Neutrophil (primary cell): ENCODE measurements at regions not wholly inside any gene's neighbourhood (a gene's known extent, or its start where the extent isn't known, plus 50 kb on each side); places are given as distances from the start of the nearest gene placed in this dataset.

Experiments
- H3K27ac ChIP-seq: fragments of 200-600 bp; sonication (generic); 2 replicates; pipeline ENCODE4 v1.5.1; 2016; ENCODE audit warnings: mild to moderate bottlenecking, moderate library complexity
- H3K27me3 ChIP-seq: fragments of 200-600 bp; sonication (generic); 2 replicates; pipeline ENCODE4 v1.6.0; 2016; ENCODE audit warnings: mild to moderate bottlenecking
- H3K36me3 ChIP-seq: fragments of 200-600 bp; sonication (generic); 2 replicates; pipeline ENCODE4 v1.5.1; 2017
- H3K4me1 ChIP-seq, 2 experiments: fragments of 200-600 bp in 1 of 2; sonication (generic) in 1 of 2; 1 replicate in 1 of 2; 2 replicates in 1 of 2; pipeline versions ENCODE4 v1.5.1 to v1.6.1; 2013 to 2016; ENCODE audit warnings: low read depth in 1 of 2, low read length in 1 of 2, mild to moderate bottlenecking in 1 of 2, moderate library complexity in 1 of 2; ENCODE audit not compliant: control insufficient read depth in 1 of 2, insufficient read depth in 1 of 2
- H3K4me3 ChIP-seq, 2 experiments: fragments of 200-600 bp in 1 of 2; sonication (generic) in 1 of 2; 1 replicate in 1 of 2; 2 replicates in 1 of 2; pipeline ENCODE4 v1.5.1; 2013 to 2016; ENCODE audit warnings: low read depth in 1 of 2, low read length in 1 of 2, mild to moderate bottlenecking in 1 of 2, moderate library complexity in 1 of 2
- H3K9me3 ChIP-seq: fragments of 200-600 bp; sonication (generic); 2 replicates; pipeline ENCODE4 v1.5.1; 2016
- CTCF ChIP-seq: fragments of 200-600 bp; sonication (generic); IDR thresholded peaks from 2 replicates; pipeline ENCODE4 v1.5.1; 2016; ENCODE audit warnings: antibody characterized with exemption

DNA sequence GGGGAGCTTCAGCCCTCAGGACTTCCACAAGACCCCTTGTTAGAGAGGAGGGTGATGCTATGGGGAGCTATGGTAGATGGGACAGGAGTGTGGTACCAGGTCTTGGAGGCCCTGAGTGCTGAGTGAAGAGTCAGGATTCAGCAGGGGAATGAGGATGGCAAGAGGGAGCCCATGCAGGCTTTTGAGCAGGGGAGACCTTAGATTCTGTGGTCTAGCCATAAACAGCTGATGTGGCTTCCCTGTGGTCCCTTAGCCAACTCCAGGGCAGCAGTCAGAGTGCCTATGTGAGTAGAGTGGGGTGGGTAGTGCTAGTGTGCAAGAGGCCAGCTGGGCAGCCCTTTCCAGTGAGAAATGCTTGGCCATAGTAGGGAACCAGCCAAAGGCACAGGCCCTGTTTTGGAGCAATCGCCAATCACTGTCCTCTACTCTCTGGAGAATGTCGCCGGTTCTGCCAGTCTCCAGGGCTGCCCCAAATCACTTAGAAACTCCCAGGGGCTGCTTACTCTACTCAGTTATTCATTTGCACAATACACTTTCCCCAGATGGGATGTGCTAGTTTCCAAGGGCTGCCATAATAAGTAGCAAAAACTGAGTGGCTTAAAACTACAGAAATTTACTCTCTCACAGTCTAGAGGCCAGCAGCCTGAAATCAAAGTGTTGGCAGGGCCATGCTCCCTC is 310.5 kb downstream of the SMAD2 start:
- Histone ChIP-seq H3K27ac (no peak overlapping the region), H3K36me3 (no peaks in the 10 kb centered on the region), H3K9me3 (no peaks in the 10 kb centered on the region), H3K27me3 (no peaks in the 10 kb centered on the region), H3K4me1 (no peaks in the 10 kb centered on the region), H3K4me3 (no peak overlapping the region)
- TF ChIP-seq CTCF: no peak

- Histone ChIP-seq H3K36me3 (no peaks in the 10 kb centered on the region), H3K9me3 (no peaks in the 10 kb centered on the region), H3K27ac (no peak overlapping the region), H3K4me1 (no peaks in the 10 kb centered on the region), H3K4me3 (no peak overlapping the region), H3K27me3 (no peaks in the 10 kb centered on the region)
- no peak for TF ChIP-seq CTCF
These were observed 311.7 kb downstream of the SMAD2 start for GRCh38 chr18:47618758-47619157.

DNA sequence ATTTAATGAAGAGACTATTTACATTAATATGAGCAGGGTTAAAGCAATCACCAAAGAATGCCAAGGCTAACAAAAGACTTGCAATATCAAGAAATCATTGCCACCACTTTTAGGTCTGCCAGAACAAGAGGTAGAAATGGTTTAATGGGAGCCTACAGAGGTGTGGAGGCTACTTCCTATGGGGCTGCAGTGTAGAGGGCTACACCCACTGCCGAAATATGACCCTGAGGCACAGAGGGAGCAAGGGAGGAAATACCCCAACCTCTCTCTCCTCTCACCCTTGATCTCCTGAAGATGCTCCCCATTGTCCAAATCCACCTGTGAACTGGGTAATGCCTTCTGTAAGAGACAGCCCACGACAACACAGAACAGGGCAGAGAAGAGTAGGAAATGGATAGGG is 315.4 kb downstream of the SMAD2 start:
- H3K27ac ChIP-seq: no peak overlapping the region
- H3K36me3 ChIP-seq: no peaks in the 10 kb centered on the region
- no peak for TF ChIP-seq CTCF
- no peak overlapping the region for H3K4me3 ChIP-seq
- H3K9me3 ChIP-seq: no peaks in the 10 kb centered on the region
- H3K4me1 ChIP-seq: no peaks in the 10 kb centered on the region
- H3K27me3 ChIP-seq: no peaks in the 10 kb centered on the region

DNA sequence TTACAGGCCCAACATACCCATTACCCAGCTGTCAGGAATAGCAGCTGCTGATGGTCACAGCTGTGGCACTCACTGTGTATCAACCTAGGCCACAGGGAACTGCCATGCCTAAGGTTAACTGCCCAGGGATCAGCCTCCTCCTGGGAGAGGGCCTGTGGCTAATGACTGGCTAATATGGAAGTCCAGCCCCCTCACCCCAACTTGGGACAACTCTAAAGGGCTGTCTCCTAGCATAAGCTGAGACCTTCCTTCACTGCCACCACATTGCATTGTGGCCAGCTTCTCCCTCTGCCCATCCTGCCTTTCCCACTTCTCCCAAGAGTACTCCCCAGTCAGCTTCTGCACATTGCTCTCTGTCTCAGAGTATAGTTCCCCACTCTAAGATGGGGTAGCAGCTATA is 316.5 kb downstream of the SMAD2 start:
- Histone ChIP-seq H3K27me3 (no peaks in the 10 kb centered on the region), H3K4me1 (no peaks in the 10 kb centered on the region), H3K4me3 (no peak overlapping the region), H3K9me3 (no peaks in the 10 kb centered on the region), H3K36me3 (no peaks in the 10 kb centered on the region), H3K27ac (no peak overlapping the region)
- no peak for TF ChIP-seq CTCF

DNA sequence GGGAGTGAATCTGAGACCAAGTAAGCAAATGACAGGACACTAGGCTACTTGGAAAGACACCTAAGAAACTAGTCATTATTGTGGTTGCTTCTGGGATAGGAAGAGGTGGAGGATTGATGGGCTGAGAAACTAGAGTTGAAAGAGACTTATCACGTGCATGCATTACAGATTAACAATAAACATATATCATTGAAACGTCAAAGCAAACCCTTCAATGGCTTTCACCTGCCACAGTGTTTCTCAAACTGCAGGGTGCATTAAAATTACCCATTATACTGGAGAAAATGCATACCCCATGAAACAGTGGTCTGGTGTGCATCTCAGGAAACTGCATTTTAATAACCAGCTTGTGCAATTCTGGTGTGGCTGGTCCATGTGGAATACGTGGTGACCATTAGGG is 318.8 kb downstream of the SMAD2 start:
- no peaks in the 10 kb centered on the region for H3K4me1 ChIP-seq
- H3K36me3 ChIP-seq: no peaks in the 10 kb centered on the region
- H3K9me3 ChIP-seq: no peaks in the 10 kb centered on the region
- no peak for TF ChIP-seq CTCF
- H3K27me3 ChIP-seq: no peaks in the 10 kb centered on the region
- H3K27ac ChIP-seq: no peak overlapping the region
- no peak overlapping the region for H3K4me3 ChIP-seq

GRCh38 chr18:47606526-47606925 is 323.9 kb downstream of the SMAD2 start:
- no peaks in the 10 kb centered on the region for H3K27me3 ChIP-seq

More at GRCh38 chr18:47606526-47606925, 323.9 kb downstream of the SMAD2 start:
- no peak overlapping the region for H3K4me3 ChIP-seq
- no peak for TF ChIP-seq CTCF
- no peaks in the 10 kb centered on the region for H3K4me1 ChIP-seq
- H3K27ac ChIP-seq: no peak overlapping the region
- no peaks in the 10 kb centered on the region for H3K9me3 ChIP-seq
- H3K36me3 ChIP-seq: no peaks in the 10 kb centered on the region
